ENCODE measurements at regions not wholly inside any gene's neighbourhood (a gene's known extent, or its start where the extent isn't known, plus 50 kb on each side); places are given as distances from the start of the nearest gene placed in this dataset.

- WGBS (ENCODE audit: insufficient coverage), result 94% methylated on average over 1 of the region's 1 CpG
- intact Hi-C loops (cut with micrococcal nuclease), result no loop called here
- no peak for DNase-seq
- no peak overlapping the region for H3K27ac Mint-ChIP-seq
- Histone ChIP-seq H3K27ac (ENCODE audit: low read length) (no peak overlapping the region), H3K4me3 (ENCODE audit: low read length) (no peak overlapping the region), H3K36me3 (ENCODE audit: control insufficient read depth, insufficient read depth, low read length) (no peaks in the 10 kb centered on the region), H3K9me3 (ENCODE audit: control insufficient read depth, insufficient read depth, low read length) (peaks cover 2% of the 10 kb centered on the region), H3K27me3 (ENCODE audit: control insufficient read depth, insufficient read depth, low read length) (no peaks in the 10 kb centered on the region), H3K4me1 (ENCODE audit: control insufficient read depth, insufficient read depth, low read length) (no peaks in the 10 kb centered on the region)
- H3K27me3 Mint-ChIP-seq (ENCODE audit: low read depth in 2 of 2), result no peaks in the 10 kb centered on the region
- peaks cover 0 to 2% of the 10 kb centered on the region in 2 donors for H3K9me3 Mint-ChIP-seq
- ATAC-seq, result no peak
- no peak overlapping the region for H3K4me3 Mint-ChIP-seq
- no peaks in the 10 kb centered on the region for H3K4me1 Mint-ChIP-seq
- no peak for TF ChIP-seq CTCF (IDR thresholded peaks at IDR 0.05)
- H3K36me3 Mint-ChIP-seq, result no peaks in the 10 kb centered on the region
Measured at GRCh38 chr7:116089293-116089692, 58.7 kb upstream of the TFEC start.

GRCh38 chr7:116093516-116094301, 63.1 kb upstream of the TFEC start:
- TF ChIP-seq CTCF (IDR thresholded peaks at IDR 0.05), result no peak
- Mint-ChIP-seq H3K36me3 (no peaks in the 10 kb centered on the region), H3K4me3 (no peak overlapping the region), H3K27ac (no peak overlapping the region), H3K9me3 (peaks cover 0 to 2% of the 10 kb centered on the region in 2 donors), H3K4me1 (no peaks in the 10 kb centered on the region), H3K27me3 (ENCODE audit: low read depth in 2 of 2) (no peaks in the 10 kb centered on the region)
- Histone ChIP-seq H3K27me3 (ENCODE audit: control insufficient read depth, insufficient read depth, low read length) (no peaks in the 10 kb centered on the region), H3K9me3 (ENCODE audit: control insufficient read depth, insufficient read depth, low read length) (peaks cover 2% of the 10 kb centered on the region), H3K36me3 (ENCODE audit: control insufficient read depth, insufficient read depth, low read length) (no peaks in the 10 kb centered on the region), H3K27ac (ENCODE audit: low read length) (no peak overlapping the region), H3K4me1 (ENCODE audit: control insufficient read depth, insufficient read depth, low read length) (no peaks in the 10 kb centered on the region), H3K4me3 (ENCODE audit: low read length) (no peak overlapping the region)
- no CpG with 5 or more reads among the region's 4 CpGs for WGBS (ENCODE audit: insufficient coverage)
- no peak for DNase-seq
- intact Hi-C loops (cut with micrococcal nuclease), result no loop called here
- ATAC-seq, result no peak

- DNase-seq (no peak), ATAC-seq (no peak)
- 88% methylated on average over 2 of the region's 2 CpGs for WGBS (ENCODE audit: insufficient coverage)
- no peak overlapping the region for H3K27ac Mint-ChIP-seq
- H3K4me3 ChIP-seq (ENCODE audit: low read length), result no peak overlapping the region
- no peaks in the 10 kb centered on the region for H3K27me3 ChIP-seq (ENCODE audit: control insufficient read depth, insufficient read depth, low read length)
- no peaks in the 10 kb centered on the region for H3K27me3 Mint-ChIP-seq (ENCODE audit: low read depth in 2 of 2)
- H3K9me3 ChIP-seq (ENCODE audit: control insufficient read depth, insufficient read depth, low read length), result no peaks in the 10 kb centered on the region
- no peak overlapping the region for H3K27ac ChIP-seq (ENCODE audit: low read length)
- H3K9me3 Mint-ChIP-seq, result no peaks in the 10 kb centered on the region
- H3K4me1 ChIP-seq (ENCODE audit: control insufficient read depth, insufficient read depth, low read length), result no peaks in the 10 kb centered on the region
- no peaks in the 10 kb centered on the region for H3K36me3 Mint-ChIP-seq
- no peaks in the 10 kb centered on the region for H3K36me3 ChIP-seq (ENCODE audit: control insufficient read depth, insufficient read depth, low read length)
- no peak for TF ChIP-seq CTCF (IDR thresholded peaks at IDR 0.05)
- no peak overlapping the region for H3K4me3 Mint-ChIP-seq
- intact Hi-C loops (cut with micrococcal nuclease), result no loop called here
- no peaks in the 10 kb centered on the region for H3K4me1 Mint-ChIP-seq
Measured at GRCh38 chr7:116095396-116095795, 64.8 kb upstream of the TFEC start.

Data from natural killer cell (primary cell).